AML-193 (cell line): ENCODE measurements at regions not wholly inside any gene's neighbourhood (a gene's known extent, or its start where the extent isn't known, plus 50 kb on each side); places are given as distances from the start of the nearest gene placed in this dataset.

Experiments
- DNase-seq, 2 experiments: peaks; one replicate each; lab custom pipeline; 2025; lab: John Stamatoyannopoulos, UW

GRCh38 chr10:44301781-44302355, 83.0 kb downstream of the CXCL12 start:
- DNase-seq, result no peak

- no peak for DNase-seq
Measured at GRCh38 chr10:44300666-44301649, 83.9 kb downstream of the CXCL12 start.

- no peak for DNase-seq
Measured at GRCh38 chr10:44298713-44299112, 86.2 kb downstream of the CXCL12 start.

GRCh38 chr10:44297963-44298362, 86.9 kb downstream of the CXCL12 start:
- DNase-seq, result no peak

- no peak for DNase-seq
Measured at GRCh38 chr10:44295644-44296241, 89.2 kb downstream of the CXCL12 start.

GRCh38 chr10:44294726-44295412, 90.0 kb downstream of the CXCL12 start:
- no peak for DNase-seq

GRCh38 chr10:44293842-44294241, 91.1 kb downstream of the CXCL12 start:
- no peak for DNase-seq

GRCh38 chr10:44293306-44293778, 91.6 kb downstream of the CXCL12 start:
- DNase-seq, result no peak

GRCh38 chr10:44292390-44293002, 92.4 kb downstream of the CXCL12 start:
- DNase-seq, result no peak

- DNase-seq, result no peak
Measured at GRCh38 chr10:44291091-44291490, 93.8 kb downstream of the CXCL12 start.

GRCh38 chr10:44289125-44289524, 95.8 kb downstream of the CXCL12 start:
- DNase-seq, result no peak

GRCh38 chr10:44287408-44287807, 97.5 kb downstream of the CXCL12 start:
- no peak for DNase-seq

- no peak for DNase-seq
Measured at GRCh38 chr10:44284198-44285084, 100.5 kb downstream of the CXCL12 start.

- no peak for DNase-seq
Measured at GRCh38 chr10:44282626-44283300, 102.1 kb downstream of the CXCL12 start.

- no peak for DNase-seq
Measured at GRCh38 chr10:44281662-44282061, 103.2 kb downstream of the CXCL12 start.

- DNase-seq, result no peak
Measured at GRCh38 chr10:44281089-44281613, 103.7 kb downstream of the CXCL12 start.

- DNase-seq, result no peak
Measured at GRCh38 chr10:44280226-44281014, 104.5 kb downstream of the CXCL12 start.

- DNase-seq, result no peak
Measured at GRCh38 chr10:44279426-44280126, 105.3 kb downstream of the CXCL12 start.
